ENCODE measurements at regions not wholly inside any gene's neighbourhood (a gene's known extent, or its start where the extent isn't known, plus 50 kb on each side); places are given as distances from the start of the nearest gene placed in this dataset.

DNA sequence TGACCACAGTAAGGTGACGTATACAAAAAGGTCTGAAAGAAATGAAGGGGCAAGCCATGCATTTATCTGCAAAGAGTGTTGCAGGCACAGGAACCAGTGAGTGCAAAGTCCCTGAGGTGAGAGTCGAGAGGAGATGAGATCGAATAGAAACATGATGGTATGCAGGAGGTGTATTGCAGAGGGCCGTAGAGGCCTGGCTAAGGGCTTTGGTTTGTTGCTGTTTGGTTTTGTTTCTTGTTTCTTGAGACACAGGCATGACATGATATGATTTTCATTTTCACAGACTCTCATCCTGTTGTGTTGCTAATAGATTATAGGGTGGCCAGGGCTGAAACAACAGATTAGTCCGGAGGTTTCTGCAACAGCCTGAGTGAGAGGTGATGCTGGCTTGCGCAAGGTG lies 80.4 kb downstream of the HSPH1 start:
- no peak for DNase-seq (ENCODE audit: extremely low spot score in 2 of 2)
- Histone ChIP-seq H3K4me3 (no peak overlapping the region), H3K4me1 (no peaks in the 10 kb centered on the region), H3K27ac (no peak overlapping the region), H3K9me3 (no peaks in the 10 kb centered on the region), H3K27me3 (no peaks in the 10 kb centered on the region), H3K36me3 (no peaks in the 10 kb centered on the region)
- intact Hi-C loops (cut with DNase I): no loop called here
- no peak for TF ChIP-seq POLR2A (IDR thresholded peaks at IDR 0.05)
- TF ChIP-seq, protein P1, sequence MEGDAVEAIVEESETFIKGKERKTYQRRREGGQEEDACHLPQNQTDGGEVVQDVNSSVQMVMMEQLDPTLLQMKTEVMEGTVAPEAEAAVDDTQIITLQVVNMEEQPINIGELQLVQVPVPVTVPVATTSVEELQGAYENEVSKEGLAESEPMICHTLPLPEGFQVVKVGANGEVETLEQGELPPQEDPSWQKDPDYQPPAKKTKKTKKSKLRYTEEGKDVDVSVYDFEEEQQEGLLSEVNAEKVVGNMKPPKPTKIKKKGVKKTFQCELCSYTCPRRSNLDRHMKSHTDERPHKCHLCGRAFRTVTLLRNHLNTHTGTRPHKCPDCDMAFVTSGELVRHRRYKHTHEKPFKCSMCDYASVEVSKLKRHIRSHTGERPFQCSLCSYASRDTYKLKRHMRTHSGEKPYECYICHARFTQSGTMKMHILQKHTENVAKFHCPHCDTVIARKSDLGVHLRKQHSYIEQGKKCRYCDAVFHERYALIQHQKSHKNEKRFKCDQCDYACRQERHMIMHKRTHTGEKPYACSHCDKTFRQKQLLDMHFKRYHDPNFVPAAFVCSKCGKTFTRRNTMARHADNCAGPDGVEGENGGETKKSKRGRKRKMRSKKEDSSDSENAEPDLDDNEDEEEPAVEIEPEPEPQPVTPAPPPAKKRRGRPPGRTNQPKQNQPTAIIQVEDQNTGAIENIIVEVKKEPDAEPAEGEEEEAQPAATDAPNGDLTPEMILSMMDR (IDR thresholded peaks at IDR 0.05): no peak
- TF ChIP-seq POLR2AphosphoS5 (IDR thresholded peaks at IDR 0.05; ENCODE audit: insufficient read depth in 1 of 2, low read depth in 1 of 2): no peak

GRCh38 chr13:31074756-31075155 lies 86.9 kb downstream of the HSPH1 start:
- no peaks in the 10 kb centered on the region for H3K36me3 ChIP-seq
- no peaks in the 10 kb centered on the region for H3K27me3 ChIP-seq
- no peak overlapping the region for H3K27ac ChIP-seq
- intact Hi-C loops (cut with DNase I): no loop called here
- no peaks in the 10 kb centered on the region for H3K4me1 ChIP-seq
- no peak overlapping the region for H3K4me3 ChIP-seq
- H3K9me3 ChIP-seq: no peaks in the 10 kb centered on the region
- TF ChIP-seq, protein P1 (IDR thresholded peaks at IDR 0.05): no peak
- no peak for TF ChIP-seq POLR2AphosphoS5 (IDR thresholded peaks at IDR 0.05; ENCODE audit: insufficient read depth in 1 of 2, low read depth in 1 of 2)
- no peak for DNase-seq (ENCODE audit: extremely low spot score in 2 of 2)

DNA sequence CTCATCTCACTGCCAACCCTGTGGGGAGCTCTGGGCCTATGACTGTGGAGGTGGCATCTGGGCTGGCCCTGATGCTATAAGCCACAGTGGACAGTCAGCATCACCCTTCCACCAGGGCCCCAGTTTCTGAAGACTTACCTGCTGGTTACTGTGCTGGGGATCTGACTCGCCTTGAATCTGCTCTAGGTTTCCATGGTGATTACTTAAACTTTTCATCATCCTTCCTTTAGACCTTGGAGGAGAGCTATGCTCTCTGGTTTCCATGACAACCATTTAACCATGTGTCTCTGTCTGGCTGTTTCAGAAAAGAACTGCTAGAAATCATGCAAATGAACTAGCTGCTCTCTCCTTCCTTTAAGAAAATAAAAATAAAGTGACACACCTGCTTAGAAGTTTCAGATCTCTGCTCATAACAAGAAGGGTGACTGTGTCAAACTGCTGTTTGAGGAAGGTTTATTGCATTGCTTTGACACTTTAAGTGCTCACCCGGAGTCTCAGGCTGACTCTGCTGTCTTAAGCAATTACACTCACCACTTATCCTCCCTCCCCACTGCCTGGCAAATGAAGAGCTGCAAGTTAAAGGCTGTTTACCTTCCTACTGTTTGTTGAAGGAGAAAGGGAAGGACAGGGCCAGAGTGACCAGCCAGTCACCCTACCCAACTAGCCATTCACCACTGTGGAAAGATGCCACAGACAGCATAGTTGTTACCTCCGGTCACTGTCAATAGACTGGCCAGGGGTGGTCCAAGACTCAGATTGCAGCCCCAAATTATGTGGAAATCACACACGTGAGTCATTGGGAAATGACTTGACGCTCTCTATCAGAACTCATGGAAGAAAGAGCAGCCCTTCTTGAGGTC lies 87.6 kb downstream of the HSPH1 start:
- TF ChIP-seq, protein P1 (IDR thresholded peaks at IDR 0.05): no peak
- TF ChIP-seq POLR2A (IDR thresholded peaks at IDR 0.05) (no peak), POLR2AphosphoS5 (IDR thresholded peaks at IDR 0.05; ENCODE audit: insufficient read depth in 1 of 2, low read depth in 1 of 2) (no peak)
- no peaks in the 10 kb centered on the region for H3K36me3 ChIP-seq
- H3K27ac ChIP-seq: no peak overlapping the region
- no peaks in the 10 kb centered on the region for H3K9me3 ChIP-seq
- no peaks in the 10 kb centered on the region for H3K4me1 ChIP-seq
- no peak overlapping the region for H3K4me3 ChIP-seq
- intact Hi-C loops (cut with DNase I): no loop called here
- no peaks in the 10 kb centered on the region for H3K27me3 ChIP-seq
- DNase-seq (ENCODE audit: extremely low spot score in 2 of 2): peak in 1 of 2 donors; percentile 52

- no peak for TF ChIP-seq POLR2A (IDR thresholded peaks at IDR 0.05)
- TF ChIP-seq, protein P1 (IDR thresholded peaks at IDR 0.05): no peak
- TF ChIP-seq POLR2AphosphoS5 (IDR thresholded peaks at IDR 0.05; ENCODE audit: insufficient read depth in 1 of 2, low read depth in 1 of 2): no peak
- Histone ChIP-seq H3K27ac (no peak overlapping the region), H3K4me3 (no peak overlapping the region), H3K4me1 (no peaks in the 10 kb centered on the region), H3K9me3 (no peaks in the 10 kb centered on the region), H3K36me3 (no peaks in the 10 kb centered on the region), H3K27me3 (no peaks in the 10 kb centered on the region)
- DNase-seq (ENCODE audit: extremely low spot score in 2 of 2): peak in 1 of 2 donors; percentile 49
- intact Hi-C loops (cut with DNase I): no loop called here
Measured at GRCh38 chr13:31072041-31072440, 89.7 kb downstream of the HSPH1 start.

GRCh38 chr13:31069808-31070534 lies 91.7 kb downstream of the HSPH1 start:
- H3K27ac ChIP-seq: no peak overlapping the region
- no peaks in the 10 kb centered on the region for H3K27me3 ChIP-seq
- H3K4me3 ChIP-seq: no peak overlapping the region
- intact Hi-C loops (cut with DNase I): no loop called here
- no peaks in the 10 kb centered on the region for H3K4me1 ChIP-seq
- H3K36me3 ChIP-seq: no peaks in the 10 kb centered on the region
- H3K9me3 ChIP-seq: no peaks in the 10 kb centered on the region
- DNase-seq (ENCODE audit: extremely low spot score in 2 of 2): no peak
- TF ChIP-seq, protein P1 (IDR thresholded peaks at IDR 0.05): no peak
- TF ChIP-seq POLR2AphosphoS5 (IDR thresholded peaks at IDR 0.05; ENCODE audit: insufficient read depth in 1 of 2, low read depth in 1 of 2) (no peak), POLR2A (IDR thresholded peaks at IDR 0.05) (no peak)

All from vagina (tissue), 2 donors.